MCF 10A (cell line): ENCODE measurements at regions not wholly inside any gene's neighbourhood (a gene's known extent, or its start where the extent isn't known, plus 50 kb on each side); places are given as distances from the start of the nearest gene placed in this dataset.
A peak's percentile ranks its signal among the peaks of the same experiment; 100 is the strongest.

Experiments used
- BruUV-seq: library from RNA; stranded (reverse); fragments of 400-500 nt; replicated peaks from 2 replicates; lab custom pipeline; 2021; lab: Mats Ljungman, UMichigan
- CTCF ChIA-PET: fragments of 300-600 bp; sonication (Branson Sonifier 250); formaldehyde crosslinking; extraction: SDS; loops from one replicate; lab custom pipeline; 2021; ENCODE audit warnings: antibody characterized with exemption, inconsistent platforms; lab: Yijun Ruan, JAX
- POLR2A ChIA-PET: fragments of 300-600, 350-650 bp; sonication (Branson Sonifier 250); formaldehyde crosslinking; extraction: SDS; loops from one replicate; lab custom pipeline; 2020; ENCODE audit warnings: antibody characterized with exemption, inconsistent platforms; lab: Yijun Ruan, JAX
- DNase-seq: peaks from one replicate; pipeline ENCODE4 v3.0.0-alpha.2; 2018; ENCODE audit not compliant: unreplicated experiment
- H3K27ac Mint-ChIP-seq: one replicate; pipeline ENCODE4 v1.8.0; 2022; ENCODE audit warnings: mild to moderate bottlenecking, low read depth, mixed read lengths; ENCODE audit not compliant: unreplicated experiment
- H3K27me3 Mint-ChIP-seq: one replicate; pipeline ENCODE4 v1.8.0; 2022; ENCODE audit warnings: mixed read lengths; ENCODE audit not compliant: insufficient read depth, unreplicated experiment
- H3K36me3 Mint-ChIP-seq: one replicate; pipeline ENCODE4 v1.8.0; 2022; ENCODE audit warnings: mild to moderate bottlenecking, moderate library complexity, mixed read lengths; ENCODE audit not compliant: insufficient read depth, unreplicated experiment
- H3K4me1 Mint-ChIP-seq: one replicate; pipeline ENCODE4 v1.8.0; 2022; ENCODE audit warnings: mixed read lengths; ENCODE audit not compliant: insufficient read depth, unreplicated experiment
- H3K4me3 Mint-ChIP-seq: one replicate; pipeline ENCODE4 v1.8.0; 2022; ENCODE audit warnings: mild to moderate bottlenecking, moderate library complexity, mixed read lengths; ENCODE audit not compliant: unreplicated experiment
- H3K9me3 Mint-ChIP-seq: one replicate; pipeline ENCODE4 v1.8.0; 2022; ENCODE audit warnings: mixed read lengths; ENCODE audit not compliant: unreplicated experiment
- CTCF ChIP-seq: fragments of 200-600 bp; IDR thresholded peaks from one replicate; pipeline ENCODE4 v1.8.0; 2022; ENCODE audit warnings: antibody characterized with exemption, mild to moderate bottlenecking; ENCODE audit not compliant: unreplicated experiment
- intact Hi-C: fragments of 100-400 bp; cut with micrococcal nuclease; formaldehyde crosslinking; loops from 2 replicates; pipeline ENCODE4 v1.14.1; 2022

DNA sequence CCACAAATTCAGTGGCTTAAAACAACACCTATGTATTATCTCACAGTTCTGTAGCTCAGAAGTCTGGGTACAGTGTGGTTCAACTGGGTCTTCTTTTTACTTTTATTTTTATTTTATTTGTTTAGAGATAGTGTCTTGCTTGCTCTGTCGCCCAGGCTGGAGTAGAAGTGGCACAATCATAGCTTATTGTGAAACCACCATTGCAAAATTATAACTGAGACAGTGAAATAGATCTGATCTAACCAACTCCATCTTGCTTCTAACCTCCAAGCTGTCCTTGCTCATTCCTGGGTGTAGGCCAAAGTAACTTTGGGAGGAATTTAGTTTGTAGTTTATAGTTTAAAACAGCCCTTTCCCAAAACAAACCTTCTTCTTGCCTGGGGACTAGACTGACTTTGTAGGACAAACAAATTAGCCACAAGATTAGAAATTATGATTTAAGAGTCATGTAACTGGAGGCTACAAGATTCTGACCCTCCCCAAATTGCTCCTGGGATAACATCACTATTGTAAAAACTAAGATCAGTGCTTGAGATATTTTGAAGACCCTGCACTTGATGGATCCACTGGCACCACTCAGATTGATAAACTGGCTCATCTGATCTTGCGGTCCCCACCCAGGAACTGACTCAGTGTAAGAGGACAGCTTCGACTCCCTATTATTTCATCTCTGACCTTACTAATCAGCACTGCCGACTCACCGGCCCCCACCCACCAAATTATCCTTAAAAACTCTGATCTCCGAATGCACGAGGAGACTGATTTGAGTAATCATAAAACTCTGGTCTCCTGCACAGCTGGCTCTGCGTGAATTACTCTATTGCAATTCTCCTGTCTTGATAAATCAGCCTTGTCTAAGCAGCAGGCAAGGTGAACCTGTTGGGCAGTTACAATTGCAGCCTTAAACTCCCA lies 193.4 kb upstream of the CDYL start:
- POLR2A ChIA-PET, result interaction anchor here (1.0 to 1.1 kb wide), 2 partner anchors 266 to 562 kb away, joined by 3 to 4 read pairs; a partner anchor contains a TSS
- peaks cover 43% of the 10 kb centered on the region for H3K4me1 Mint-ChIP-seq

DNA sequence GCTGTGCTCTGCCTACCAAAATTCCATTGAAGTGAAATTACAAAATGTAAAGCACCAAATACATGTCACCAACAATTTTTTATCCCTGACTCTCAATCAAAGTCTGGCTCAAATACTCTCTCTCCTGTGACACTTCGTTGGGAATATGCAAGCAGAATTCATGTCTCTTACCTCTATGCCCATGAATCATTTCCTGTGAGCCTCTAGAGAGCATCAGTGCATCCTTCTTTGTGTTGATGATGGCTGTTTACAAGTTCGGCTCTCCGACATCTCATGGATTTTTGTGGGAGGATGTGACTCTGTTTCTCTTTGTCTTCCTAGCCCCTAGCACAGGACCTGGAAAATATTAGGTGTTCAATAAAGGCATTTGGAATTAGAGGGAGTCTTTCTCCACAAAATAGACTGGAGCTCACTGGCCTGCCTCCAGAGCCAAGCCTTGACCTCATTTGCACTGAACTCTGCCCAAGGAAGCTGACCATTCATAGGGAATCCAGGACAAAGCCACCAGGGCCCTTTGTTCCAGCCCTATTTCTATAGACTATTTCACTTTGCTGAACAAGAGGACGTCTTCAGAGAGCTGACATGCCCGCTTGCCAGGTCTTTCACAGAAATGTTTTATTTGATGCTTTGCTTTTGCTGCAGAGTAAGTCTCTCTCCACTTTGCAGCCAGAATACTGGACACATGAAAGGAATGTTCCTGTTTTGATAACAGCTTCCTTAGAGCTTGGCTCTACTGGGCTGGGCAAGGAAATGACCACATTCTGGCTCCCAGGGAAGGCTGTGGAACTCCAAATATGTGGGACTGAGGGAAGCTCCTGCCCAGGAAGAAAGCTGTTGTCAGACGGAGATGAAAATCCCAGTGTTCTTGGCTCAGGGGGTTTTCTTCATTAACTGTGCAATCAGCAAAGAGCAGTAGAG lies 194.5 kb upstream of the CDYL start:
- no peaks in the 10 kb centered on the region for H3K36me3 Mint-ChIP-seq
- H3K4me1 Mint-ChIP-seq, result peaks cover 37% of the 10 kb centered on the region
- ChIA-PET CTCF (interaction anchor here (0.7 to 1.2 kb wide), 2 partner anchors 19 to 262 kb away, joined by 3 to 5 read pairs; no protein-coding TSS in a partner anchor), POLR2A (interaction anchor here (1.1 kb wide), 1 partner anchor 265 kb away, joined by 4 read pairs; no protein-coding TSS in a partner anchor)
- no peak for TF ChIP-seq CTCF
- intact Hi-C loops, result no loop called here
- no peak overlapping the region for H3K4me3 Mint-ChIP-seq
- no peaks in the 10 kb centered on the region for H3K9me3 Mint-ChIP-seq
- DNase-seq, result peak; percentile 52
- no peaks in the 10 kb centered on the region for H3K27me3 Mint-ChIP-seq
- no peak overlapping the region for H3K27ac Mint-ChIP-seq
- no TSS peak for BruUV-seq

More for the DNA sequence above, 193.4 kb upstream of the CDYL start:
- Mint-ChIP-seq H3K4me3 (no peak overlapping the region), H3K27ac (peak overlapping the region; percentile 84), H3K27me3 (no peaks in the 10 kb centered on the region), H3K9me3 (peaks cover 3% of the 10 kb centered on the region), H3K36me3 (no peaks in the 10 kb centered on the region)
- BruUV-seq, result no TSS peak
- intact Hi-C loops, result no loop called here
- peak; percentile 73 for DNase-seq
- CTCF ChIA-PET, result interaction anchor here (1.2 kb wide), 1 partner anchor 18 kb away, joined by 3 read pairs; no protein-coding TSS in a partner anchor
- no peak for TF ChIP-seq CTCF

DNA sequence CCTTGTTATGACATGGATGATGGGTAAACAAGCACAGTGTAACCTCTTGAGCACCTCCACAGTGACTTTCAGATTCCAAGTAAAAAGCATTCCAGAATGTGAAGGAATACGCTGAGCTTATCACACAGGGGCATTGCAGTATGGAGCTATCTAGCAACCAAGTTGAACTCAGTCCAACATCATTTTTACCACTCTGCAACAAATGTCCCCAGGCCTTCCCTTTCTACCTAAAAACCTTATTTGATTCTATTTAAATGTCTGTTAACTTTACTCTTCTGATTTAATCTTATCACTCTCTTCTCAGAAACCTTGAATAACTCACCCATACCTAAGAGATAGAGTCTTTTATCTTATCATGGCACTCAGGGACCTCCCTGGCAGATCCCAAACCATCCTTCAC lies 195.8 kb upstream of the CDYL start:
- ChIA-PET CTCF (no interaction called here), POLR2A (no interaction called here)
- H3K9me3 Mint-ChIP-seq, result peaks cover 7% of the 10 kb centered on the region
- BruUV-seq, result no TSS peak
- H3K27me3 Mint-ChIP-seq, result no peaks in the 10 kb centered on the region
- H3K4me3 Mint-ChIP-seq, result no peak overlapping the region
- intact Hi-C loops, result no loop called here
- H3K4me1 Mint-ChIP-seq, result peaks cover 35% of the 10 kb centered on the region
- DNase-seq, result no peak
- no peak overlapping the region for H3K27ac Mint-ChIP-seq
- TF ChIP-seq CTCF, result no peak
- H3K36me3 Mint-ChIP-seq, result no peaks in the 10 kb centered on the region
